Activated CD4-positive, alpha-beta T cell treated with anti-CD3 and anti-CD28 coated beads for 4 hours (primary cell): ENCODE measurements at regions not wholly inside any gene's neighbourhood (a gene's known extent, or its start where the extent isn't known, plus 50 kb on each side); places are given as distances from the start of the nearest gene placed in this dataset.
"Not testable (repeated sequence)": the region's sequence is repeated elsewhere in the genome, so short reads cannot be mapped to it uniquely, and the experiment has no call there.

Source experiments
- DNase-seq, 2 donors: peaks; one replicate each; pipeline ENCODE4 v3.0.0-alpha.2; 2020

DNA sequence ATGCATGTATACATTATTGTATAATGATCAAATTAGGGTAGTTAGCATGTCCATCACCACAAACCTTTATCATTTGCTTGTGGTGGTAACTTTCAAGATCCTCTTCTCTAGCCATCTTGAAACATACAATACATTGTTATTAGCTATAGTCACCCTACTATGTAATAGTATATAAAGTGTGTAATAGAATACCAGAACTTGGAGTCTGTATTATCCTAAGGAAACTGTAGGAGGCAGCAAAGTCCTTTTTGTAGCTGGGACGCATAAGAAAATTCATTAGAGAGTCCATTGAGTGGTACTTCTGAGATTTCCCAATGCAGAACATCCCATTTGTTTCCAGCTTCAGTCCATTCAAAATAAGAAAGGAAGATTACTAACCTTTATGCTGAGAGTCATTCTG is 325.9 kb upstream of the LRFN5 start:
- no peak for DNase-seq

GRCh38 chr14:41277450-41277849 is 329.2 kb upstream of the LRFN5 start:
- DNase-seq = no peak

GRCh38 chr14:41257476-41257875 is 349.2 kb upstream of the LRFN5 start:
- no peak for DNase-seq

GRCh38 chr14:41235466-41235865 is 371.2 kb upstream of the LRFN5 start:
- no peak for DNase-seq

DNA sequence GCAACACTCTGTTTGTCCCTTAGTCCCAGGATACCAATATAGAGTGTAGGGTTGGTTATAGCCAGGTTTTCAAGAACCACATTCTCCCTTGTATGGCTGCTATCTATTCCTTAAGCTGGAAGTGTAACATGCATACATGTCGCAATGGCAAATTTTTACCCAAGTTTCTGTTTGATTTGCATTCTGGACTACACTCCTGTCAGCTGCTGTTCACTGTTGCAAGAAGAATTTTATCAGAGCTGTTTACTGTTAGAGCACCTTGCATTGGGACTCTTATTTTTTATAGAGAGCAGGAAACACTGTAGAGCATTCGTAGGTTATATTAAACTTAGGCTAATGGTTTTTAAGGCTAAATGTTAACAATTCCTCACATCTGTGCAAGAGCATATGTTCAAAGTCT is 376.0 kb upstream of the LRFN5 start:
- no peak for DNase-seq

GRCh38 chr14:41229824-41230223 is 376.9 kb upstream of the LRFN5 start:
- DNase-seq = no peak

GRCh38 chr14:41225433-41225832 is 381.2 kb upstream of the LRFN5 start:
- no peak for DNase-seq

- DNase-seq = no peak
Measured at GRCh38 chr14:41222581-41222980, 384.1 kb upstream of the LRFN5 start.

DNA sequence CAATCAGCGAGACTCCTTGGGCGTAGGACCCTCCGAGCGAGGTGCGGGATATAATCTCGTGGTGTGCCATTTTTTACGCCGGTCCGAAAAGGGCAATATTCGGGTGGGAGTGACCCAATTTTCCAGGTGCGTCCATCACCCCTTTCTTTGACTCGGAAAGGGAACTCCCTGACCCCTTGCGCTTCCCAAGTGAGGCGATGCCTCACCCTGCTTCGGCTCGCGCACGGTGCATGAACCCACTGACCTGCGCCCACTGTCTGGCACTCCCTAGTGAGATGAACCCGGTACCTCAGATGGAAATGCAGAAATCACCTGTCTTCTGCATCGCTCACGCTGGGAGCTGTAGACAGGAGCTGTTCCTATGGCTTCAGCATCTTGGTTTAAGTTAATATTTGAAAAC is 391.7 kb upstream of the LRFN5 start:
- not testable (repeated sequence) for DNase-seq

DNA sequence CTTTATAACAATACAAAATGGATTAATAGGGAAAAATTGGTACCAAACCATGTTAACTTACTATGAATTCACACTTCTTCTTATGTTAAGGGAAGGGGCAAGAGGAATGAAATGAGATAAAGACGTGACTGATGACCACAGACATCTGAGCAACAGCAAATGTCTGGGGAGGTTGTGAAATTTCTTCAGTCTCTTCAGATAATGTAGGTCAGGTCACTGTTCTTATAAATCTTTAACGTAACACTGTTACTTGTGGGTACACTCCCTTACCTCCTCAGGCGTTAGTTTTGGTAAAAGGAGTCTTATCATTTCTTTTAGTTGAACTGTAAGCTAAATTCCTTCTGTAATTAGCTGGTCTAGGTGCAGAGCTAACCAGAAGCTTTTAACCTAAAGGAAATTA is 405.0 kb upstream of the LRFN5 start:
- no peak for DNase-seq

DNA sequence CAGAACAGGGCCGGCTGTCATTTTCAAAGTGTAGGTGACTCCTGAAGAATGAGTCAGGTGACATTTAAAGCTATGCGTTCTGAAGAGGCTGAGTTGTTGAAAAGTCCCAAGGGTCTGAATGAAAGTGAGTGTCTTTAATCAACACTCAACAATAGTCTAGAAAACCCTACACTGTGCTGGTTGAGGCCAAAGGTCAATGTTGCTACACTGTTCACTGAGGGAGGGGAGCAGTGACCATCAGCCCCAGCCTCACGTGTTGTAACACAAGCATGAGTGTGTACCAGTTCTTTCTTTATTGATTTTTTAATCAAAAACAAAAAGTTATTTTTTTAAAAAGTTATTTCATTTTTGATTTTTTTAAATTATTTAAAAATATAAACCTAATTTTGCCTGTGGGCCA is 418.8 kb upstream of the LRFN5 start:
- DNase-seq = no peak

DNA sequence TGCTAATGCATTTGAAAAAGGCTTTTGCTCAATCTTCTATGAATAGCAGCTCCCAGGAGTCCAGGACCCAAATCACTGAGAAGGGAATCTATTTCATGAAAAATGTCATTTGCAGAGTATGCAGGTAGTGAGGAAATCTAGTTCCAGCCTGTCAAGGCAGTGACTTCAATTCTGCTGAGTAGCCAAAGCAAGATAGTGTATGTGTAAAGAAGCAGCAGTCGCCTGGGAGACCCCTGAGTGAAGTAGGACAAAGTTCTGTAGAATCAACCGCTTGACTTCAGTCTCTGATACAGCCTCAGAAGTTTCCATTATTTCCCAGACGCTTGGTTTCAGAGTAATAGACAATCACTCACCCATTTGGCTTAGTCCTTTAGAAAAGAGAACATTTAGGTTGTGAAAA is 435.6 kb upstream of the LRFN5 start:
- DNase-seq = no peak

DNA sequence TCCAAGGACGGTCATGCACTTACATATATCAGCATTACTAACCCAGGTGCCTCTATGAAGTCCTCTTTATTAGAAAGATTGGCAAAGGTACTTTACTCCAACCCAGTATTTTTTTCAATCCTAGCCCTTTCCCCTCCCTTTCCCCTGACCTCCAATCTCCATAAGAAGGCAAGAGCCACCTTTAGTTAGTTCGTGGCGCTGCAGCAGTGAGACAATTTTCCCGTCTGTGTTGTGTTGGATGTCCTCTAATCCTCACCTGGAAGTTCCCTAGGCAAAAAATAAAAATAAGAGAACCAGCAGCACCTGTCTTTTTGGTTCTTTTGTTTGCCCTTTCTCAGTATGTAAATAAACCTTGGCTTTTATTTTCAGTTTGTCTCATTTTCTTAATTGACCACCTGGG is 439.6 kb upstream of the LRFN5 start:
- no peak for DNase-seq

- no peak for DNase-seq
Measured at GRCh38 chr14:41154143-41154807, 452.4 kb upstream of the LRFN5 start.

DNA sequence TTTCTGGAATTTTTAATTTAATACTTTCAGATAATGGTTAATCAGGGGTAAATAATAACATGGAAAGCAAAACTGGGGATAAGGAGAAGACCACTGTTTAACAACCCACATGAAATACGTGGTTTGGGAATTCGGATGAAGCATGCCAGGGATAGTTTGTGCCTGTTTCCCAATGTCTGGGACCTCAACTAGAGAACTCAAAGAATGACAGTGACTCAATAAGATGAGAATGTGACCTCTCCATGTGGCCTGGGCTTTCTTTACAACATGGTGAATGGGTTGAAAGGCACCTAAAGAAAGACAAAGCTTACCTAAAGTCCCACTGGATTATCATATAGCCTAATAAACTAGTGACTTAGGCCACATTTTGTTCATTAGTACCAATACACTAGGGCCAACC is 460.3 kb upstream of the LRFN5 start:
- DNase-seq = no peak

GRCh38 chr14:41144370-41144769 is 462.3 kb upstream of the LRFN5 start:
- no peak for DNase-seq

- no peak for DNase-seq
Measured at GRCh38 chr14:41137741-41138140, 468.9 kb upstream of the LRFN5 start.

DNA sequence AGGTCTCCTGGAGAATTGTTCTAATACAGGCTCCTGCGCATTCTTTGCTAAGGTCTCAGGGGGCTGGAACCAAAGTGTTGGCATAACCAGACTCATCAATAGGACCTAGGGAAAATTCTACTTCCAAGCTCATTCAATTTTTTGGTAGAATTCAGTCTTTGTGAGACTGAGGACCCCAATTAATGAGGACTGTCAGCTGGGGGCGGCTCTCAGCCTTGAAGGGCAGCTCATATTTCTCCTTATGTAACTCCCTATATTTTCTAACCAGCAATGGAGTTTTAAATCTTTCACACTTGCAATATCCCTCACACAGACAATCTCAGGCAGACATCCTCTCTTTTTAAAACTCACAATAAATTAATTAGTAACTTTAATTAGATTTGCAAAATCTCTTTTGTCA is 476.4 kb upstream of the LRFN5 start:
- no peak for DNase-seq

GRCh38 chr14:41120402-41120801 is 486.3 kb upstream of the LRFN5 start:
- DNase-seq = no peak

DNA sequence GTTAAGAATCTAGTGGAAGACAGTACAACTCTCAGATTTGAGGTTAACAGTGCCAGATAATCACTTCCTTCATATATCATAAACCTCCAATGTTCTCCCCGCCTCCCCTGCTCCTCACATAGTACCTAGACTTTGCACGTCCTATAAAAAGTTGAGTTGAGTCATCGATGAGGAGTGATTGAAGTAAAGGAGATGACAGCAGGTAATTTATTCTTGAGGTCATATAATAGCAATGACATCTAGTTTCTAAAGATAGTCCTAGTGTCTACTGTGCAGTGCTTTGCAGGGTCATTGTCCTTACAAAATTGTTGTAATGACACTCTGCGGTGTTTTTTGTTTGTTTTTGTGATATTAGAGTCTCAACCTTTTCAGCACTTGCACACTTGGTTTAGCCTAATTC is 510.5 kb upstream of the LRFN5 start:
- no peak for DNase-seq

- DNase-seq = no peak
Measured at GRCh38 chr14:41087056-41087455, 519.6 kb upstream of the LRFN5 start.

- no peak for DNase-seq
Measured at GRCh38 chr14:41073544-41073943, 533.1 kb upstream of the LRFN5 start.

GRCh38 chr14:41072776-41073175 is 533.9 kb upstream of the LRFN5 start:
- no peak for DNase-seq

GRCh38 chr14:41071351-41071750 is 535.3 kb upstream of the LRFN5 start:
- DNase-seq = no peak

DNA sequence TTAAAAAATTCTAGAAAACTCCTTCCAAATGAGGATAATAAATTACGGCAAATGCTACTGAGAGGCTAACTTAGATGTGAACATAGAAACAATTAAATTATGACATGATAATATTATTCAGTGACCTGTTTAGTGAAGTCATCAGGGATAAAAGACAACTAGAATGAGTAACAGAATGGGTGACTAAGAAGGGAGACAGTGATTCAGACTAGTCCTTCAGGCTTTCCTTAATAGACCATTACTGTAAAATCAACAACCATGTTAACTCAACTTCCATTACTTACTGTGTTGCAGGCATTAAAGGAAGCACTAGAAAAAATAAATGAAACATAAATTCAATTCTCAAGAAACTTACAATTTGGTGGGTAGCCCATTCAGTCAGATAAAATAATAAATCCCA is 543.9 kb upstream of the LRFN5 start:
- no peak for DNase-seq

GRCh38 chr14:41055589-41055988 is 551.1 kb upstream of the LRFN5 start:
- no peak for DNase-seq
